ENCODE measurements at regions not wholly inside any gene's neighbourhood (a gene's known extent, or its start where the extent isn't known, plus 50 kb on each side); places are given as distances from the start of the nearest gene placed in this dataset.

- POLR2A ChIA-PET (ENCODE audit: unreplicated experiment), result no interaction called here
- no peak overlapping the region for H3K14ac ChIP-seq (replicated peaks; ENCODE audit: low read depth, low read length)
- H3K4me1 ChIP-seq (ENCODE audit: control insufficient read depth, insufficient read depth, low read length), result peaks cover 2% of the 10 kb centered on the region
- no peak overlapping the region for H2AK5ac ChIP-seq (ENCODE audit: low read depth, low read length)
- H3K79me1 ChIP-seq (ENCODE audit: low read depth in 1 of 2, low read length in 2 of 2), result no peaks in the 10 kb centered on the region
- no peak overlapping the region for H2BK15ac ChIP-seq (ENCODE audit: low read depth, low read length)
- no peak overlapping the region for H3K9ac ChIP-seq (ENCODE audit: low read depth, low read length)
- dilution Hi-C loops (cut with HindIII; ENCODE audit: low sequenced_read_pairs, unreplicated experiment) (no loop called here), in situ Hi-C loops (cut with MboI; ENCODE audit: low sequenced_read_pairs) (no loop called here), intact Hi-C loops (cut with micrococcal nuclease) (no loop called here)
- H3K56ac ChIP-seq (ENCODE audit: extremely low read depth, insufficient read depth, low read length), result no peak overlapping the region
- H3K18ac ChIP-seq (ENCODE audit: low read depth, low read length), result no peak overlapping the region
- DNase-seq, result no peak
- no peak for ATAC-seq (ENCODE audit: low read depth)
- no peak overlapping the region for H3K23ac ChIP-seq (ENCODE audit: low read depth, low read length)
- H4K5ac ChIP-seq (ENCODE audit: low read depth, low read length), result no peak overlapping the region
- H3K36me3 ChIP-seq (ENCODE audit: control insufficient read depth, insufficient read depth, low read length), result no peaks in the 10 kb centered on the region
- no peaks in the 10 kb centered on the region for H3K27me3 ChIP-seq (ENCODE audit: control insufficient read depth, insufficient read depth, low read length)
- no peaks in the 10 kb centered on the region for H3K9me1 ChIP-seq (ENCODE audit: insufficient read depth, low read length)
- H4K8ac ChIP-seq (ENCODE audit: low read depth in 2 of 2, low read length in 2 of 2), result no peak overlapping the region
- H2AK9ac ChIP-seq (replicated peaks; ENCODE audit: low read depth, low read length, poor library complexity), result no peak overlapping the region
- 100% methylated on average over 1 of the region's 6 CpGs; no CpG with 5 or more reads in 1 of the 2 experiments for WGBS, 2 experiments (ENCODE audit: extremely low coverage in 2 of 2, insufficient read length in 1 of 2)
- no TSS peak for BruUV-seq (replicated peaks)
- H3K27ac ChIP-seq (ENCODE audit: insufficient read depth, low read length), result no peak overlapping the region
- H3K4ac ChIP-seq (ENCODE audit: low read depth, low read length), result no peak overlapping the region
- H3K4me2 ChIP-seq (ENCODE audit: low read depth, low read length), result no peak overlapping the region
- no peak overlapping the region for H2BK20ac ChIP-seq (ENCODE audit: low read depth, low read length)
- no peak overlapping the region for H2AFZ ChIP-seq (replicated peaks; ENCODE audit: low read length, poor library complexity)
- no peaks in the 10 kb centered on the region for H4K20me1 ChIP-seq (ENCODE audit: insufficient read depth, low read length)
- no peak overlapping the region for H2BK5ac ChIP-seq (ENCODE audit: low read depth, low read length, poor library complexity, severe bottlenecking)
- H2BK120ac ChIP-seq (ENCODE audit: low read depth, low read length), result no peak overlapping the region
- no peak overlapping the region for H3K4me3 ChIP-seq (ENCODE audit: insufficient read depth, low read depth, low read length)
- TF ChIP-seq BHLHE40 (IDR thresholded peaks at IDR 0.05; ENCODE audit: low read depth, low read length) (no peak), POLR2A (IDR thresholded peaks at IDR 0.05; ENCODE audit: low read depth, low read length) (no peak), CHD1 (IDR thresholded peaks at IDR 0.05; ENCODE audit: low read depth, low read length) (no peak), MAZ (IDR thresholded peaks at IDR 0.05; ENCODE audit: borderline replicate concordance, low read depth, low read length) (no peak), RCOR1 (IDR thresholded peaks at IDR 0.05; ENCODE audit: insufficient replicate concordance, low read length) (no peak), RFX5 (IDR thresholded peaks at IDR 0.05; ENCODE audit: low read depth, low read length) (no peak), CEBPB (IDR thresholded peaks at IDR 0.05; ENCODE audit: low read depth, low read length) (no peak)
- TF ChIP-seq, protein P1, sequence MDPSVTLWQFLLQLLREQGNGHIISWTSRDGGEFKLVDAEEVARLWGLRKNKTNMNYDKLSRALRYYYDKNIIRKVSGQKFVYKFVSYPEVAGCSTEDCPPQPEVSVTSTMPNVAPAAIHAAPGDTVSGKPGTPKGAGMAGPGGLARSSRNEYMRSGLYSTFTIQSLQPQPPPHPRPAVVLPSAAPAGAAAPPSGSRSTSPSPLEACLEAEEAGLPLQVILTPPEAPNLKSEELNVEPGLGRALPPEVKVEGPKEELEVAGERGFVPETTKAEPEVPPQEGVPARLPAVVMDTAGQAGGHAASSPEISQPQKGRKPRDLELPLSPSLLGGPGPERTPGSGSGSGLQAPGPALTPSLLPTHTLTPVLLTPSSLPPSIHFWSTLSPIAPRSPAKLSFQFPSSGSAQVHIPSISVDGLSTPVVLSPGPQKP (IDR thresholded peaks at IDR 0.05; ENCODE audit: borderline replicate concordance, low read depth, low read length), result no peak
- no peaks in the 10 kb centered on the region for H3K9me3 ChIP-seq (ENCODE audit: control insufficient read depth, insufficient read depth, low read length)
- CTCF ChIA-PET, result no interaction called here
- no peak overlapping the region for H4K91ac ChIP-seq (ENCODE audit: insufficient read depth, low read depth, low read length)
Observed at GRCh38 chr12:47353508-47353907, 273.7 kb upstream of the AMIGO2 start.
